GM21737 (cell line): ENCODE measurements at regions not wholly inside any gene's neighbourhood (a gene's known extent, or its start where the extent isn't known, plus 50 kb on each side); places are given as distances from the start of the nearest gene placed in this dataset.

Experiments used
- ATAC-seq: cut with Tn5 transposase; IDR thresholded peaks from one replicate; pipeline ENCODE4 v1.9.1; 2021; ENCODE audit warnings: mild to moderate bottlenecking, moderate library complexity; ENCODE audit not compliant: unreplicated experiment

GRCh38 chr3:151935446-151935845 is 62.0 kb downstream of the SUCNR1 start:
- no peak for ATAC-seq

GRCh38 chr3:151940481-151940880 is 67.0 kb downstream of the SUCNR1 start:
- ATAC-seq: no peak

GRCh38 chr3:151943539-151943938 is 70.1 kb downstream of the SUCNR1 start:
- no peak for ATAC-seq

DNA sequence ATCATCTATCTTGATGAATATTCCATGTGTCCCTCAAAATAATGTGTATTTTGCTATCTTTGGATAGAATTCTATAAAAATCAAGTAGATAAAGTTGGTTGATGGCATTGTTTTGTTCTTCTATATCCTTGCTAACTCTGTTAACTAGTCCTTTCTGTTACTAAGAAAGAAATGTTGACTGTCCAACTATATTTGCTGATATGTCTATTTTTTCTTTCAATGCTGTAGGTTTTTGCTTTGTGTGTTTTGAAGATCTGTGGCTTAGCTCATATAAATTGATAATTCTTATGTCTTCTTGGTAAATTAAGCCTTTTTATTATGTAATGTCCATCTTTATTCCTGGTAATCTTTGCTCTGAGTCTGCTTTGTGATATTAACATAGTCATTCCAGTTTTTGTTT is 70.9 kb downstream of the SUCNR1 start:
- no peak for ATAC-seq

- ATAC-seq: no peak
Measured at GRCh38 chr3:151946606-151947005, 73.2 kb downstream of the SUCNR1 start.

DNA sequence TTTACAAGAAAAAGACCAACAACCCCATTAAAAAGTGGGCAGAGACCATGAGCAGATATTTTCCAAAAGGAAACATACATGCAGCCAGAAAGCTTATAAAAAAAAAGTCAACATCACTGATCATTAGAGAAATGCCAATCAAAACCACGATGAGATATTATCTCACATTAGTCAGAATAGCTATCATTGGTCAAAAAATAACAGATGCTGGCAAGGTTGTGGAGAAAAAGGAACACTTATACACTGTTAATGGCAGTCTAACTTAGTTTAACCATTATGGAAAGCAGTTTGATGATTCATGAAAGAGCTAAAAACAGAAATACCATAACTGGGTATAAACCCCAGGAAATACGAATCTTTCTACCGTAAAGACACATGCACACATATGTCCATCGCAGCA is 76.3 kb downstream of the SUCNR1 start:
- ATAC-seq: no peak

DNA sequence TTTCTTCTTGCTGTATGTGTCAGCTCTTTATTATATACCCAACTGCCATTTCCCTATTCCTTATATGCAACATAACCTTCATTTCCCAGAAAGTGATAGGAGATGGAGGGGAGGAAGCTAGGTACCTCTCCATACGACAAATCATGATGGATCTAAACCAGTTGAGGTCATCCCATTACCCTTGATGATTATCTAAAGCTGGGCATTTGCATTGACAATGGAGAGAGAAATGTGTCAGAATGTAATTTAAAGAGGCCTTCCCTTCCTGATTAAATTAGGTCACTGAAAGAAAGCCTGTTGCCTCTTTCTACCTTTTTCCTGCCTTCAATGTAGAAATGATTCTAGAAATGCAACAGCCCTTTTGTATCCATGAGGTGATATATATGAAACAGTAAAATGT is 81.9 kb downstream of the SUCNR1 start:
- ATAC-seq: no peak

DNA sequence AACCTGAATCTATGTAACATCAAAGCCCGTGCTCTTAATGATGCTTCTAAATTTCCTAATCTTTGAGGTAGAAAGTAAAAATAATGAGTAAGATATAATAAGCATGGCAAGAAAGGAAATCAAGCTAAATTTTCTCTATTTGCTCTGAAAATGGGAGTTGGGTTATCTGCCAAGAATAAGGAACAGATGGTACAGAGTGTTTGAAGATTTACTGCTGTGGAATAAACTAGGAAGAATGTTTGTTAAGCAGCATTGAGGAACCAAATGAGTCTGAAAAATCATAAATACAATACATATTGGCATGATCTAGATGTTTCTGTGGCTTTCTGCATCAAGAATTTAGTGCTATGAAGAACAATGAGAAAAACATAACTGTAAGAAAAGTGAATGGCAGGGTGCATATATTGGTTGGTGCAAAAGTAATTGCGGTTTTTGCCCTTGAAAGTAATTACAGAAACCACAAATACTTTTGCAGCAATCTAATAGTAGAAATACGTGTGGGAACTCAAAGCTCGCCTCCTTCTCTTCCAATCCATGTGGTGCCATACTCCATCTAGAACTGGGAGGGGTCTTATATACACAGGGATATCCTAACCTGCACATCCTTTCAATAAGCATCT is 87.6 kb downstream of the SUCNR1 start:
- ATAC-seq: no peak

- no peak for ATAC-seq
Measured at GRCh38 chr3:151962352-151962751, 88.9 kb downstream of the SUCNR1 start.

GRCh38 chr3:151962912-151963311 is 89.5 kb downstream of the SUCNR1 start:
- ATAC-seq: no peak

DNA sequence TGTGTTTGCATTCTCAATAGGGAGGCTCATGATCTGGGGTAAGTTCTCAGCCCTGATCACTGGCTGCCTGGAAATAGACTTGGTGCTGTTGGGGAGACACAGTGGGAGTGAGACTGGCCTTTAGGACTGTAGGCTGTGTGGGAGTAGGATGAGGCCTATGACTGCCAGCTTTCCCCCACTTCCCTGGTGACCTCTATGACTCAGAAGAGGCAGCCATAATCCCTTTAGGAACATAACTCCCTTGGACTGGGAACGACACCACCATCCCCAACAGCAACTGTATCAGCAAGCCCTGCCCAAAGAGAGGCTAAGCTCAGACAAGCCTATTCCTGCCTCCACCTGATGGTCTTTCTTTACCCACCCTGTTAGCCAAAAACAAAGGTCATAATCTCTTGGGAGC is 91.3 kb downstream of the SUCNR1 start:
- ATAC-seq: no peak

GRCh38 chr3:151969026-151969642 is 95.7 kb downstream of the SUCNR1 start:
- ATAC-seq: no peak

DNA sequence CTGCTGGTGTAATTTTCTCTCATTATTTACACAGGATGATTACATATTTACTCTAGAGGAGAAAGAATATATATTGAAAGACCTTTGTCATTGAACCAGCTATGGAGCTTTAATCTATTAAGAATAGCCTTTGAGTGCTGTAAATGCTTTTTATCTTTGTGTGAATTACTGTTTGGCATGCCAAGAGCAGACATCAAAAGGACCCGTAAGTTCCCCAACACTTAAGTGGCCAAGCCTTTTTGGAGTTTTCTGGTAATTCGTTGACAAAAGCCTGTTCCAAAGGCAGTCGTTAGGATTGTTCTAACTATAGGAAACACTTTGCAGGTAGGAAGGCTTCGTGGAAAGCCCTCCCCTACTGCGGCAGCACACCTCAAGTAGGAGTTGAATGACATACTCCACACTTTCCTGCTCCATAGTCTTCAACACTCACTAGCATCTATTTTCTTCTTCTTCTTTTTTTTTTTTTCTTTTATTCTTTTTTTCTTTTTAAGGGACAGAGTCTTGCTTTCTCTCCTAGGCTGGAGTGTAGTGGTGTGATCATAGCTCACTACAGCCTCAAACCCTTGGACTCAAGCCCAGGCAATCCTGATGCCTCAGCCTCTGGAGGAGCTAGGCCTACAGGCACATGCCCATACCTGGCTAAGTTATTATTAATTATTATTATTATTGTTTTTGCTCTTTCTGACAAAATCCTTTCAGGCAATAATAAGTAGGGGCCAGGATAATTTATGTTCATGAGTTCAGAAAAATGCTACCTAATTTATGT is 98.6 kb downstream of the SUCNR1 start:
- ATAC-seq: no peak

DNA sequence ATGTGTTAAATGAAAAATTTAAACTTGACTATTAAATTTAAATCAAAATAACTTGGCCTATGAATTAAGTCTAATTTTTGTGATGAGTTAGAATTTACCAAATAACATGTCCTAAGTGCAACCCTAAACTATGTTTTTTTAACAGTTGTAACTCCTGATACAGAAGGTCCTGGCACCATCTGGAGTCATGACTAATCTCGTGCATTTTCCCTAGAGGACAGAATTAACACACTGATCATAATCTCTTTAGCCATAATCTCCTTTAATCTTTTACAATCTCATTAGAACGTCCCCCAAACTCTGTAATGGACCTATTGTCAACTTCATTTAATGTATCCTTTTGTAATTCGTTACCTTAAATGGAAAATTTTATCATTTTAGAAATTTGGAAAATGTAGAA is 100.6 kb downstream of the SUCNR1 start:
- no peak for ATAC-seq

GRCh38 chr3:151976211-151977050 is 103.0 kb downstream of the SUCNR1 start:
- no peak for ATAC-seq

- no peak for ATAC-seq
Measured at GRCh38 chr3:151979906-151980305, 106.5 kb downstream of the SUCNR1 start.

DNA sequence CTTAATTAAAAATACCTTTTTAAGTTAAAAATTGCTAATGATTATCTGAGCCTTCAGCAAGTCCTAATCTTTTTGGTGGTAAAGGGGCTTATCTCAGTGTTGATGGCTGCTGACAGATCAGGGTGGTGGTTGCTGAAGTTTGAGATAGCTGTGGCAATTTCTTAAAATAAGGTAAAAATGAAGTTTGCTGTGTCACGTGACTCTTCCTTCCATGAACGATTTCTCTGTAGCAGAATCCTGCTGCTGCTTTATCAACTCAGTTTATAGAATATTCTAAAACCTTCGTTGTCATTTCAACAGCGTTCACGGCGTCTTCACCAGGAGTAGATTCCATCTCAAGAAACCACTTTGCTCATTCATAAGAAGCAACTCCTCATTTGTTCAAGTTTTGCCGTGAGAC is 110.1 kb downstream of the SUCNR1 start:
- no peak for ATAC-seq

DNA sequence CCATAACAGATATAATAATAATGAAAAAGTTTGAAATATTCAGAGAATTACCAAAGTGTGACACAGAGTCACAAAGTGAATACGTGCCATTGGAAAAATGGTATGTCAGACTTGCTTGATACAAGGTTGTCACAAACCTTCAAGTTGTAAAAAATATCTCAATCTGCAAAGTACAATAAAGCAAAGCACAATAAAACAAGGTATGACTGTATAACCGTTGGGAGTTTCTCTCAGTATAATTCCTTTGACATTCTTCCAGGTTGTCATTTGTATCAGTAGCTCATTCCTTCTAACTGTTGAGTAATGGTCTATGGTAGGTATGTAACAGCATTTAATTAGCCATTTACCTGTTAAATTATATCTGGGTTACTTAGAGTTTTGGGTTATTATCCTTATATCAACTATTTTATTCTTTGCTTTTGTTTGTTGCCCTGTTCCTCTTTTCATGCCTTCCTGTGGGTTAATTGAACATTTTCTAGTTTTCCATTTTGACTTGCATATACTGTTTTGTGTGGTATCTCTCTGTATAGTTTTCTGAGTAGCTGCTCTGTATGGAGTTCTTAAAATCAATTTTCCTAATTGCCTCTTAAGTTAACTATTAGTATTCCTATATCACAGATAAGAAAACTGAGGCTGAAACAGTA is 112.5 kb downstream of the SUCNR1 start:
- no peak for ATAC-seq

DNA sequence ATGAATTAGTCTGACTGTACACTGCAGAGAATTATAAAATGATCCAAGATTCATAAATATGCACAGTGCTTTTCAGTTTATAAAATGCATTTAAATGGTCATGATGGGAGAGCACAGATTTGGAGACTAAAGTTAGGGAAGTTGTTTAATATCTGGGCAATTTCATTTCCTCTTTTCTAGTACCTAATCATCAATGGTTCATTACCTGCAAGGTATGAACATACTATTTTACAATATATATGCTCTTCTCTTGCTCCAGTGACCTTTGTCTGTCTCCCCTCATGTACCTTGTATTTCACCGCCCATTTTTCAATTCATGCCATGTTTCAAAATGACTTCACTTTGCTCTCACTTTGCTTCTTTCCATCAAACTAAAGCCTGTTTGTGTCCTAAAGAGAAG is 114.5 kb downstream of the SUCNR1 start:
- no peak for ATAC-seq

DNA sequence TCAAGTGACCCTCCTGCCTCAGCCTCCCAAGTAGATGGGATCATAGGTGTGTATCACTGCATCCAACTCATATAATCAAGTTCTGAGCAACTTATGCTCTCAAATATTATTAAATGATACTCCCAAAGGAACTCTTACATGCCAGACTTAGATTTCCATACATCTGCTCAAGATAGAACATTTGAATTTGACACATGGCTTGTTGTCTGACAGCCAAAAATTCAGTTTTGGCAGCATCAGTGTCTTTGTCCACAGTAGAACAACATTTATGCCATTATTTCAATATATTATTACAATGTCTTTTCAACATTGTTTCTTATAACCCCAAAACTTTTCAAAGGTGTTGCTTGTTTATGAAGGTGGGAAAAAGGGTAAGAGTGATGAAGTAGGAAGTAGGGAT is 116.2 kb downstream of the SUCNR1 start:
- no peak for ATAC-seq
